ENCODE measurements at regions not wholly inside any gene's neighbourhood (a gene's known extent, or its start where the extent isn't known, plus 50 kb on each side); places are given as distances from the start of the nearest gene placed in this dataset.

- TF ChIP-seq CTCF (conservative IDR thresholded peaks at IDR 0.05; ENCODE audit: low read length) (no peak), EZH2phosphoT487 (IDR thresholded peaks at IDR 0.05; ENCODE audit: borderline replicate concordance) (no peak)
Measured at GRCh38 chr7:27349621-27350020, 107.0 kb downstream of the EVX1 start.
